ENCODE measurements at regions not wholly inside any gene's neighbourhood (a gene's known extent, or its start where the extent isn't known, plus 50 kb on each side); places are given as distances from the start of the nearest gene placed in this dataset.

DNA sequence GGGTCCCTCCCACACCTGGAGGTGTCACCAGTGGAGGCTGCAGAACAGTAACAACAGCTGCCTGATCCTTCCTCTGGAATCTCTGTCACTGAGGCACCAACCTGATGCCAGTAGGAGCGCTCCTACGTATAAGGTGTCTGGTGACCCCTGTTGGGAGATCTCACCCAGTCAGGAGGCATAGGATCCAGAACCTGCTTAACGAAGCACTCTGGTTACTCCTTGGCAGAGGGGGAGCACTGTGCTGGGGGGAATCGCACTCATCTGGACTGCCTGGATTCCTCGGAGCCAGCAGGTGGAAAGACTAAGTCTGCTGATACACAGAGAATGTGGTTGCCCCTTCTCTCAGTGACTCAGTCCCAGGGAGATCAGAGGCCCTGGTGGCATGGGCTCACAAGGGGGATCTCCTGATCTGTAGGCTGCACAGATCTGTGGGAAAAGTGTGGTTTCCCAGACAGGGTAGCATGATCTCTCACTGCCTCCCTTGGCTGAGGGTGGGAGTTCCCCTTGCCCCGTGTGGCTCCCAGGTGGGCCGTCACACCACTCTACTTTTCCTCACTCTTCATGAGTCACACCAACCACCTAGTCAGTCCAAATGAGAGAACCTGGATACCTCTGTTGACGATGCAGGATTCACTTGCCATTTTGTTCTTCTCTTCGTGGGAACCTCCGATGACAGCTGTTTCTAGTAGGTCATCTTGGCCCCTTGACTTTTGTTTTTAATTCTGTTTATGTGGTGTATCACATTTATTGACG, 305.9 kb downstream of the IDS start:
- no peak overlapping the region for H3K4me3 ChIP-seq (ENCODE audit: low read depth, low read length)
- TF ChIP-seq, protein P1, sequence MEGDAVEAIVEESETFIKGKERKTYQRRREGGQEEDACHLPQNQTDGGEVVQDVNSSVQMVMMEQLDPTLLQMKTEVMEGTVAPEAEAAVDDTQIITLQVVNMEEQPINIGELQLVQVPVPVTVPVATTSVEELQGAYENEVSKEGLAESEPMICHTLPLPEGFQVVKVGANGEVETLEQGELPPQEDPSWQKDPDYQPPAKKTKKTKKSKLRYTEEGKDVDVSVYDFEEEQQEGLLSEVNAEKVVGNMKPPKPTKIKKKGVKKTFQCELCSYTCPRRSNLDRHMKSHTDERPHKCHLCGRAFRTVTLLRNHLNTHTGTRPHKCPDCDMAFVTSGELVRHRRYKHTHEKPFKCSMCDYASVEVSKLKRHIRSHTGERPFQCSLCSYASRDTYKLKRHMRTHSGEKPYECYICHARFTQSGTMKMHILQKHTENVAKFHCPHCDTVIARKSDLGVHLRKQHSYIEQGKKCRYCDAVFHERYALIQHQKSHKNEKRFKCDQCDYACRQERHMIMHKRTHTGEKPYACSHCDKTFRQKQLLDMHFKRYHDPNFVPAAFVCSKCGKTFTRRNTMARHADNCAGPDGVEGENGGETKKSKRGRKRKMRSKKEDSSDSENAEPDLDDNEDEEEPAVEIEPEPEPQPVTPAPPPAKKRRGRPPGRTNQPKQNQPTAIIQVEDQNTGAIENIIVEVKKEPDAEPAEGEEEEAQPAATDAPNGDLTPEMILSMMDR (conservative IDR thresholded peaks at IDR 0.05; ENCODE audit: low read depth, low read length): no peak
- no peak for DNase-seq (ENCODE audit: low read depth)

DNA sequence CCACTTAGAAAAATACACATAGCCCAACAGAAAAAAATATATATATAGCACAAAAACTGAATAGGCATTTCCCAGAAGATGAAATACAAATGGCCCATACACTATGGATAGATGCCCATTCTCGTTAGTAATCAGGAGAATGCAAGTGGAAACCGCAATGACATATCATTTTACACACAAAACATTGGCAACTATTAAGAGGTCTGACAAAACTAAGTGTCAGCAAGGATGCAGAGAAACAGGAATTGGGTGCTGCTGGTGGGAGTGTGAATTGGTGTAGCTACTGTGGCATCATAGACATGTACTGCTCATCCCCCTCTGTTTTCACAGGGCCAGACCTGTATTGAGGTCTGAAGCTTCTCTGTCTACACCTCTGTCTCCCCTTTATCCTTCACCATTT, 320.0 kb downstream of the IDS start:
- no peak for DNase-seq (ENCODE audit: low read depth)
- H3K4me3 ChIP-seq (ENCODE audit: low read depth, low read length): no peak overlapping the region
- TF ChIP-seq, protein P1 (conservative IDR thresholded peaks at IDR 0.05; ENCODE audit: low read depth, low read length): no peak

DNA sequence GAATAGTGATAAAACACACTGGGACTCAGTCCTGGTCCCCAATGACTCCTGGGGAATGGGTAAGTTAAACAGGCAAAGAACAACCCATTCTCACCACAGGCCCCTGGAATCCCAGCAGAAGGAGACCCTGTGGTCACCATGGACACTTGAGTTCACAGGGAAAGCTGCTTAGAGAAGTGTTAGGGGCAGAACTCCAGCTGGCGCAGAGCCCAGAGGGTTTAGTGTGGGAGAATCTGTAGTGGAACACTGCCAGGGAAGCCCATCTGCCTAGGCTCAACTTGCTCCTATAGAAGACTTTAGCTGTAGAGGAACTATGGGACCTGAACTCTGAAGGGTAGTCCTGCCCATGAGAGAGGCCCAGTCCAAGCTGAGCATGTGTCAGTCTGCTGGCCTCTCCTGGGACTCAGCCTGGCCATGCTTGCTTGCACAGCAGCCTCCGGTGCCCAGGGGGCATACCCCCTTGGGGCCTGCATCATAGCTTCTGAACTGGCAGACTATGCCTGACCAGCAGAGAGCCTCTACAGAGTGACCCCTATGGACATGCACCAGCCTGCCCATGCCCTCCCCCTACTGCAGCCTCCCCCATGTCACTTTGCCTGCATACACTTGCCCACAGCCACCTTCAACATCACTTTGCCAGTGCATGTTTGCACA, 343.5 kb downstream of the IDS start:
- TF ChIP-seq, protein P1 (conservative IDR thresholded peaks at IDR 0.05; ENCODE audit: low read depth, low read length): no peak
- no peak for DNase-seq (ENCODE audit: low read depth)
- H3K4me3 ChIP-seq (ENCODE audit: low read depth, low read length): no peak overlapping the region

DNA sequence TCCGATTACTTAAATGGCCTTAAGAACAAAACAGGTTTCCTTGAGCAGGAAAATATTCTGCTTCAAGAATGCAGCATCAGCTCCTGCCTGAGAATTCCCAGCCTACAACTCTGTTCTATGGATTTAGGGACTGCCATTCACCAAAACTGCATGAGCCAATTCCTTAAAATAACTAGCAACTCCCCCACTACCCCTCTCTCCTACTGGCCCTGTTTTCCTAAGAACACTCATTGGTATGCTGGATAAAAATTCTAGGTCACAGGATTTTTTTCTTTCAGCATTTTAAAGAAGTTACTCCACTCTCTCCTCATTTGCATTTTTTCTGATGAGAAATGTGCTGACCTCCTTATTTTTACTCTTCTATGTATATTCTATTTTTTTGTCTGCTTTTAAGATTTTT, 347.1 kb downstream of the IDS start:
- no peak overlapping the region for H3K4me3 ChIP-seq (ENCODE audit: low read depth, low read length)
- no peak for DNase-seq (ENCODE audit: low read depth)
- TF ChIP-seq, protein P1 (conservative IDR thresholded peaks at IDR 0.05; ENCODE audit: low read depth, low read length): no peak

DNA sequence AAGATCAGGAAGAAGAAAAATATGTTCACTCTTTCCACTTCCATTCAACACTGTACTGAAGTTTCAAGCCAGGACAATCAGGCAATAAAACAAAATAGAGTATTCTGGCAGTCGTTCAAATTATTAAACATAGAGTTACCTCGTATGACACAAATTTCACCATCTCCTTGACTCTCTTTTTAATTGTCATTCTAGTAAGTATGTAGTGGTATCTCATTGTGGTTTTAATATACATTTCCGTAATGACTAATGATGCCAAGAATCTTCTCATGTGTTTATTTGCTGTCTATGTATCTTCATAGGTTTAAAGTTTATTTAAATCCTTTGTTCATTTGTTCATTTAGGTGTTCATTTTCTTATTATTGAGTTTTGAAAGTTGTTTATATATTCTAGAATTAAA, 352.2 kb downstream of the IDS start:
- TF ChIP-seq, protein P1 (conservative IDR thresholded peaks at IDR 0.05; ENCODE audit: low read depth, low read length): no peak
- no peak for DNase-seq (ENCODE audit: low read depth)
- no peak overlapping the region for H3K4me3 ChIP-seq (ENCODE audit: low read depth, low read length)

DNA sequence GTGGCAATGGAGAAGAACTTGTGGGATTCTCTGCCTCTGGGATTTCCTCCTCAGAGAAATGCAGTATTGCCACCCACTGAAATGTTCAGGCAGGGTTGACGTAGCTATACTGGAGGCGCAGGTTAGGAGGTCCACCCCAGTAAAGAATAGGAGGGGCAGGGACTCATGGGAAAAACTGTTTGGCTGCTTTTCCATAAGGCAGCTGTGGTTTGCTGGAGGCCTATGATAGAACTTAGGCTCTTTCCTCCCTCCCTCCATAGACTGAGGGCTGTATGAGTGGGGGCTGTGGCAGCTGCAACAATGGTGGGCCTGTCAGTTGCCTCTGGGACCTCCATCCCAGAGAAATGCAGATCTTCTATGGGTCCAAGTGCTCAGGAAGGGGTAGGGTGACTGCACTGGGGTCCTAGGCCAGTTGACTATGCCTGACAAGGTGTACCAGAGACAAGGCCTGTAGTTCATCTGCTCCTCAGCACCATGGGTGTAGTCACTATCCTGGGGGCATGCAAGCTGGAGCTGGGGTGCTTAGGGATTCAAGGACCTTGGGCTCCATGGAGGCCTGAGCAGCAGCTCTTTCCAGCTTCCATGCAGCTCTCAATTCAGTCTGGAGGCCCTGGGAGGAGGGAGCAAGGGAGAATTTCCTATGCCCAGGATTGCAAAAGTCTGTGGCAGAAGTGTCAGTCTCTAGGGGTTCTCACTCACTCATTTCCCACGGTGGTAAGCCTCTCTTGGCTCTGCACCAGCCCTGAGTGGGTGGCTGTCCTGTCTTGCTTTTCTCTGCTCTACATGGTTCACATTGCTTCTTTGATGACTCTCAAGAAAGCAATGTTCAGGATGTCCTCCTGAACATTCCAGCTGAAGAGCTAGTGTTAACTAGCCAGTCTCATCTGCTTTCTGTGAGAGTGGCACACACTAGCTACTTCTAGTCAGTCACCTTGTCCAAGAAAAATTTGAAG, 353.0 kb downstream of the IDS start:
- H3K4me3 ChIP-seq (ENCODE audit: low read depth, low read length): no peak overlapping the region
- no peak for DNase-seq (ENCODE audit: low read depth)
- TF ChIP-seq, protein P1 (conservative IDR thresholded peaks at IDR 0.05; ENCODE audit: low read depth, low read length): no peak

All from epithelial cell of proximal tubule (primary cell).